IPS DF 19.7 (cell line): ENCODE measurements at regions not wholly inside any gene's neighbourhood (a gene's known extent, or its start where the extent isn't known, plus 50 kb on each side); places are given as distances from the start of the nearest gene placed in this dataset.
"Not testable (repeated sequence)": the region's sequence is repeated elsewhere in the genome, so short reads cannot be mapped to it uniquely, and the experiment has no call there.

Experiments
- DNase-seq: peaks from one replicate; pipeline ENCODE4 v3.0.0-alpha.2; 2013; ENCODE audit warnings: low read depth, low spot score

GRCh38 chr5:136622747-136623146 lies 257.4 kb upstream of the TRPC7 start:
- DNase-seq = no peak

- DNase-seq = no peak
Observed at GRCh38 chr5:136621743-136622142, 256.4 kb upstream of the TRPC7 start.

DNA sequence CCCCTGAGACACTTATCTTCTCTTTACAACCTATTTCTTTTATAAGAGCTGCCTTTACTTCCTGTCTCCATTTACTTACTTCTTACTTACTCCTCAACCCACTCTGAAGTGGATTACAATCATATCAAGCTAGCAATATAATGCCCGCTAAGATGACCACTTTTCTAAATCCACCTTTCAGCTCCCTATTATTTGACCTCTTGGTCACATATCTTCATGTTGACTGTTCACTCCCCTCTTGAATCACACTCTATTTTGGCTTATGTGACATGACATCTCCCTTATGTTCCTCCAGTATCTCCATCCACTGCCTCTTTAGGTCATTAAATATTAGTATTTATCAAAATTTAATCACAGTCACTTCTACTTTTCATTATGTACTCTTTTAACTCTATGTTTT lies 255.3 kb upstream of the TRPC7 start:
- DNase-seq = no peak

DNA sequence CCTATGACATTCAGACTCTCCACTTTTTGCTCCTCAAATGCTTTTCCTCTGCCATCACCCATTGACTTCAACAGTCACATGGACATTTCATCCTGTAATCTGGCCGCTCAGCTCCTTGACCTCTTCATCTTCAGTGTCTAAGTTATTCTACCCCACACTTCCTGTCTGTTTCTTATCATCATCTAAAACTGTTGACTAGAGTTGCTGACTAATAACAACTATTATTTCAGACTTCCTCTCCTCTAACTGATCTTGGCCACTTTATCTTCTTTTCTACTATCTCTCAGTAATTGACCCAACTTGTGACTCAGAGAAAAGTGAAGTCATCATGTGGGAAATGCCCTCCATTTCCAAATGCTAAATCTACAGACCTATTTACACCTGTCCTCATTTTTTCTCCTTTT lies 254.7 kb upstream of the TRPC7 start:
- no peak for DNase-seq

GRCh38 chr5:136619556-136619955 lies 254.2 kb upstream of the TRPC7 start:
- DNase-seq = no peak

DNA sequence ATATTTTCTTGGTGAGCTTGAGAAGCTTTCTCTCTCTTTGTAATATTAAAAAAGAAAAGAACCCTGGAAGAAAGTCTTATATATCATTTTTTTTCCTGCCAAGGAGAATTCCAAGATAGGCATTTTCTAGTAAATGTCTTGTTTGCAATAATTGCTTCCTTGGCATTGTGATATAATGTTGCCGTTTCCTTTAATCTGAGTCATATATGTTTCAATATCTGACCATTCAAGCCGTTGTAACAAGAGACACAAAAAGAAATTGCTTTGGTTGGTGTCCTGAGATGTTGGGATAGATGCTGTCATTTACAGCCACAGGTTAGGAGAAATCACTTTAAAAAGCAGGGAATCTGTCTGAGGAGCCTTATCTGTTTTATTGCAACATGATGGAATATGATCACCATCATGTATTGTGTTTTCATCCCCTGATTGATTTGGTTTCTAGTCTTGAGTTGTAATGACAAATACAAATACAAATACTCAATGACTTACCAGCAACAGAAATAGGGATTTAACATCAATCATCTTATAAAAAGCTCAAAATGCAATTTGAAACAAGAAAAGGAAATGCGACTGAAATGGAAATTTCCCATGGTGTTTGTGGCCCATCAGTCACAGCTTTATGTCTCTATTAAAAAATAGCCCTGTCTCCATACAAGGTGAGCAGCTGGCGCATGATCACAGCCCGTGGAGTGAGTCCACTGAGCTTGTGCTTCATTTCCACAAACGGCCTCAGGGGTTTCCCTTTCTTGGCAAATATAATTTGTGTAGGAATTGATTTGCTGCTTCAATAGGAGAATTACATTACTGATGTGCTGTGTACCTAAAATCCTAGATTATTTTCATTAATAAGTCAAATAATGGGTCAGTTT lies 250.1 kb upstream of the TRPC7 start:
- no peak for DNase-seq

- DNase-seq = no peak
Observed at GRCh38 chr5:136613230-136613629, 247.9 kb upstream of the TRPC7 start.

- no peak for DNase-seq
Observed at GRCh38 chr5:136605638-136606037, 240.3 kb upstream of the TRPC7 start.

GRCh38 chr5:136600306-136600705 lies 235.0 kb upstream of the TRPC7 start:
- DNase-seq = no peak

DNA sequence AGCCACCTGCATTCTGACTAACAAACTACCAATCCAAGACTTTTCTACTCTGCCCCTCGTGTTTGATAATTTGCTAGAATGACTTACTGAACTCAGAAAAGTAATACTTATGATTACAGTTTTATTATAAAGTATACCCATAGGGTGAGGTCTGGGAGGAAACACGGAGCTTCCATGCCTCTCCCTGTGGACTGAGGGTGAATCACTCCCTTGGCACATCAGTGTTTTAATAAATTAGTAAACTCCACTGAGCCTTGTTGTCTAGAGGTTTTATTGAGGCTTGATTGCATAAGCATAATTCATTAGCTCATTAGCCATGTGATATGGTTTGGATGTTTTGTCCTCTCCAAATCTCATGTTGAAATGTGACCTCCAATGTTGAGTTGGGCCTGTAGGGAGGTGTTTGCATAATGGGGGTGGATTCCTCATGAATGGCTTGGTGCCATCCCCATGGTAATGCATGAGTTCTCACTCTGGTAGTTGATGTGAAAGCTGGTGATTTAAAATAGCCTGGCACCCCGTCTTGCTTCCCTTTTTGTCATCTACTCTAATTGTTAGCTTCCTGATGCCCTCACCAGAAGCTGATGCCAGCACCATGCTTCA lies 233.6 kb upstream of the TRPC7 start:
- no peak for DNase-seq

DNA sequence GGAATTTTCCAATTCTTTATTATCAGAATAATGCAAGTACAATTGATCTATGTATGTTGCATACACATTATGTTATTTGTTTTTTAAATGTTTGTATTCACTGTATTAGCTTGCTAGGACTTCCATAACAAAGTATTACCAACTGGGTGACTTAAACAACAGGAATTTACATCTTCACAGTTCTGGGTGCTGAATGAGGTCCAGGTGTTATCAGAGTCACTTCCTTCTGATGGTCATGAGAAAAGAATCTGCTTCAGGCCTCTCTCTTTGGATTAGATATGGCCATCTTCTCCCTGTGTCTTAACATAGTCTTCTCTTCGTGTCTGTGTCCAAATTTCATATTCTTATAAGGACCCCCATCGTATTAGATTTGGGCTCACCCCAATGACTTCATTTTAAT lies 229.1 kb upstream of the TRPC7 start:
- DNase-seq = no peak

- no peak for DNase-seq
Observed at GRCh38 chr5:136590581-136590980, 225.2 kb upstream of the TRPC7 start.

GRCh38 chr5:136586196-136586595 lies 220.9 kb upstream of the TRPC7 start:
- DNase-seq = no peak

- DNase-seq = no peak
Observed at GRCh38 chr5:136584474-136584873, 219.1 kb upstream of the TRPC7 start.

GRCh38 chr5:136579238-136579637 lies 213.9 kb upstream of the TRPC7 start:
- no peak for DNase-seq

- DNase-seq = not testable (repeated sequence)
Observed at GRCh38 chr5:136569875-136570274, 204.5 kb upstream of the TRPC7 start.

- DNase-seq = peak; percentile 56
Observed at GRCh38 chr5:136565457-136565856, 200.1 kb upstream of the TRPC7 start.

GRCh38 chr5:136565050-136565449 lies 199.7 kb upstream of the TRPC7 start:
- not testable (repeated sequence) for DNase-seq

DNA sequence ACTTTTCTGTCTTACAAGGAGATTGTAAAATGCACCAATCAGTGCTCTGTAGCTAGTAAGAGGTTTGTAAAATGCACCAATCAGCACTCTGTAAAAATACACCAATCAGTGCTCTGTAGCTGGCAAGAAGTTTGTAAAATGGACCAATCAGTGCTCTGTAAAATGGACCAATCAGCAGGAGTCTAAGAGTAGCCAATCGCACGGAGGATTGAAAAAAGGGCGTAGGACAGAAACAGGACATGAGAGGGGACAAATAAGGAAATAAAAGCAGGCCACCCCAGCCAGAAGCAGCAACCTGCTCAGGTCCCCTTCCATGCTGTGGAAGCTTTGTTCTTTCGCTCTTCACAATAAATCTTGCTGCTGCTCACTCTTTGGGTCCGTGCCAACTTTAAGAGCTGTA lies 199.1 kb upstream of the TRPC7 start:
- not testable (repeated sequence) for DNase-seq

DNA sequence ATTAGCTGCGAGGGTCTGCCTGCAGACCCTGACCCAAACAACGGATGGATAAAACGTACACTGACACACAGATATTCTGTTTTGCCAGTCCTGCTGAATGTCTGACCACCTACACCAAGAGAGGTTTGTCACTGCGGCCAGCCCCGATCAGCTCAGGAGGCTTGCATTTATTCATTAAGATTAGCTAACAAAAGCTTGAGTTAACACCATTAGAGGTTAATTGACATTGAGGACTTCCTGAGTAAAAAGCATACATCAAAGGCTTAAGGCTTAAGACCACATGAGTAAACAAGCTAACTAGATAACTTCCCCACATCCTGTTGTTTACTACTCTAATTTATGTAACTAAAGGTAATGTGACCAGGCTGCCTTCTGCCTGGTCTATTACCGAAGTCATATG lies 198.1 kb upstream of the TRPC7 start:
- peak; percentile 28 for DNase-seq

GRCh38 chr5:136560126-136560525 lies 194.8 kb upstream of the TRPC7 start:
- DNase-seq = no peak

DNA sequence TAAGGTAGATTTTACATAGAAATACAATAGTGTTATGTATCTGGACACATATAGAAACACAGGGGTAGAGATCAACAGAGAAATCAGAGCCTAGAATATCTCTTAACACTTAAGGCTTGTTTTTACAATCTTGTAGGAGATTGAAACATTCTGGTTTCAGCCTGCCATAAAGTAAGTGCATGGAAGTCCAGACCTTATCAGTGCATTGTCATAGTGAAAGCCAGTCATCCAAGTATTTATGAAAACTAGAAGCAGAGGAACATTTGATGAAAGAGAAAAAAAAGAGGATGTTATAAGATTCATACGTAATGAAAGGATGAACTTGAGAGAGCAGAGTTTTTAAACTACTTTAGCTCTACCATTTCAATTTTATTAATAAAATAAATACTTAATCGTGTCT lies 194.3 kb upstream of the TRPC7 start:
- DNase-seq = no peak

GRCh38 chr5:136547096-136547495 lies 181.8 kb upstream of the TRPC7 start:
- not testable (repeated sequence) for DNase-seq
